Fibroblast of lung (primary cell): ENCODE measurements at regions not wholly inside any gene's neighbourhood (a gene's known extent, or its start where the extent isn't known, plus 50 kb on each side); places are given as distances from the start of the nearest gene placed in this dataset.

ENCODE experiments used
- EZH2 ChIP-seq: IDR thresholded peaks from 2 replicates; pipeline ENCODE4 v1.5.1; 2012; ENCODE audit warnings: low read length, control low read depth, mild to moderate bottlenecking; ENCODE audit errors: missing control alignments
- TF ChIP-seq, protein P1 (sequence below), 2 donors: IDR thresholded peaks in 1 of 2; conservative IDR thresholded peaks in 1 of 2; 1 replicate in 1 of 2; 2 replicates in 1 of 2; pipeline ENCODE4 v1.5.1; 2011 to 2012; ENCODE audit warnings: low read length in 2 of 2, control low read depth in 1 of 2, inconsistent platforms in 1 of 2, low read depth in 1 of 2, mild to moderate bottlenecking in 1 of 2

DNA sequence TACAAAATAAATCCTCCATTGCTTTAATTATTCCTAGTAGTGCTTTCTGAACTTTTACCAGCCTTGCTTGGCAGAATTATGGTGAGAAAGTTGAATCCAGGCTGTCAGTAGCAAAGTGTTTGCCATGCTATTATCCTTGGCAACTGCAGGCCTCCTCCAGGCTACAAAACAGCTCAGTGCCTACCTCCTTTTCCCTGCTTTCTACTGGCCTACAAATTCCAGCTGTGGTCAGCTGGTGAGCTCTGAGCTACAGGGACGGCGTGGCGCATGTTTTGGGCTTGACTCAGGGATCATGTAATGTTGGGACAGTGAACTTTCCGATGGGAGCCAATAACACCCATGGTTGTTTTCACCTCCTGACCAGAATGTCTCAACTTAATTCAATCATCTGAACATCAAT, 456.1 kb upstream of the ADAMTS5 start:
- TF ChIP-seq EZH2 = no peak
- TF ChIP-seq, protein P1, sequence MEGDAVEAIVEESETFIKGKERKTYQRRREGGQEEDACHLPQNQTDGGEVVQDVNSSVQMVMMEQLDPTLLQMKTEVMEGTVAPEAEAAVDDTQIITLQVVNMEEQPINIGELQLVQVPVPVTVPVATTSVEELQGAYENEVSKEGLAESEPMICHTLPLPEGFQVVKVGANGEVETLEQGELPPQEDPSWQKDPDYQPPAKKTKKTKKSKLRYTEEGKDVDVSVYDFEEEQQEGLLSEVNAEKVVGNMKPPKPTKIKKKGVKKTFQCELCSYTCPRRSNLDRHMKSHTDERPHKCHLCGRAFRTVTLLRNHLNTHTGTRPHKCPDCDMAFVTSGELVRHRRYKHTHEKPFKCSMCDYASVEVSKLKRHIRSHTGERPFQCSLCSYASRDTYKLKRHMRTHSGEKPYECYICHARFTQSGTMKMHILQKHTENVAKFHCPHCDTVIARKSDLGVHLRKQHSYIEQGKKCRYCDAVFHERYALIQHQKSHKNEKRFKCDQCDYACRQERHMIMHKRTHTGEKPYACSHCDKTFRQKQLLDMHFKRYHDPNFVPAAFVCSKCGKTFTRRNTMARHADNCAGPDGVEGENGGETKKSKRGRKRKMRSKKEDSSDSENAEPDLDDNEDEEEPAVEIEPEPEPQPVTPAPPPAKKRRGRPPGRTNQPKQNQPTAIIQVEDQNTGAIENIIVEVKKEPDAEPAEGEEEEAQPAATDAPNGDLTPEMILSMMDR (conservative IDR thresholded peaks at IDR 0.05 in 1 of 2, IDR thresholded peaks at IDR 0.05 in 1 of 2; ENCODE audit: low read depth in 1 of 2, low read length in 2 of 2) = no peak
